Transverse colon (tissue), 4 donors: ENCODE measurements at regions not wholly inside any gene's neighbourhood (a gene's known extent, or its start where the extent isn't known, plus 50 kb on each side); places are given as distances from the start of the nearest gene placed in this dataset.

Source experiments
- DNase-seq: peaks from one replicate; pipeline ENCODE4 v3.0.0-alpha.2; 2019
- H3K27ac ChIP-seq, 4 donors: fragments of 200-600 bp; sonication (generic); 2 replicates each; pipeline ENCODE4 v1.5.1; 2016 to 2018; ENCODE audit warnings: inconsistent platforms in 4 of 4
- H3K27me3 ChIP-seq: fragments of 200-600 bp; sonication (generic); 2 replicates; pipeline ENCODE4 v1.5.1; 2017; ENCODE audit warnings: inconsistent platforms
- H3K36me3 ChIP-seq, 4 donors: fragments of 200-600 bp; sonication (generic); 2 replicates each; pipeline ENCODE4 v1.5.1; 2017 to 2019; ENCODE audit warnings: inconsistent platforms in 4 of 4
- H3K4me1 ChIP-seq, 4 donors: fragments of 200-600 bp; sonication (generic); 2 replicates each; pipeline ENCODE4 v1.5.1; 2017 to 2020; ENCODE audit warnings: inconsistent platforms in 4 of 4
- H3K4me3 ChIP-seq, 4 donors: fragments of 200-600 bp; sonication (generic); 1 replicate in 1 of 4; 2 replicates in 3 of 4; pipeline versions ENCODE4 v1.5.1 to v1.6.1; 2017 to 2019; ENCODE audit warnings: inconsistent platforms in 4 of 4
- H3K9me3 ChIP-seq, 2 donors: fragments of 200-600 bp; sonication (generic); 2 replicates each; pipeline ENCODE4 v1.5.1; 2017 to 2019; ENCODE audit warnings: inconsistent platforms in 2 of 2
- EP300 ChIP-seq: sonication (generic); formaldehyde crosslinking; IDR thresholded peaks from one replicate; pipeline ENCODE4 v1.6.1; 2017; ENCODE audit warnings: antibody characterized with exemption, low read depth
- POLR2A ChIP-seq: fragments of 450-650 bp; IDR thresholded peaks from one replicate; pipeline ENCODE4 v1.6.1; 2016; ENCODE audit warnings: antibody characterized with exemption, mild to moderate bottlenecking, moderate library complexity
- POLR2AphosphoS5 ChIP-seq, 3 donors: sonication (generic); formaldehyde crosslinking; IDR thresholded peaks; one replicate each; pipeline ENCODE4 v1.6.1; 2016; ENCODE audit warnings: antibody characterized with exemption in 3 of 3
- WGBS, 2 donors: methylation state at CpG; one replicate each; pipeline ENCODE4 v1.1.5; 2018; ENCODE audit warnings: low coverage in 1 of 2; 5-methylcytosine and 5-hydroxymethylcytosine counted together
- in situ Hi-C, 4 donors: fragments of 200-750 bp; cut with MboI; loops; one replicate each; pipeline versions ENCODE4 v1.15.0 to v1.15.1; 2017; ENCODE audit warnings: low sequenced_read_pairs in 3 of 4, low pct_ligation_motif_present in 1 of 4, low pct_unique_long_range_greater_than_20kb in 1 of 4
- intact Hi-C: fragments of 100-400 bp; cut with DNase I; formaldehyde crosslinking; loops from one replicate; pipeline ENCODE4 v1.15.1; 2023; ENCODE audit warnings: low total_unique reads
- TF ChIP-seq, protein P1 (sequence below), 5 experiments: fragments of 200-600 bp in 3 of 5; fragments of 450-650 bp in 2 of 5; sonication (generic) in 3 of 5; IDR thresholded peaks; 1 replicate in 2 of 5; 2 replicates in 3 of 5; pipeline ENCODE4 v1.5.1; 2016 to 2017; ENCODE audit warnings: antibody characterized with exemption in 5 of 5, inconsistent platforms in 3 of 5, mild to moderate bottlenecking in 2 of 5, moderate library complexity in 1 of 5

DNA sequence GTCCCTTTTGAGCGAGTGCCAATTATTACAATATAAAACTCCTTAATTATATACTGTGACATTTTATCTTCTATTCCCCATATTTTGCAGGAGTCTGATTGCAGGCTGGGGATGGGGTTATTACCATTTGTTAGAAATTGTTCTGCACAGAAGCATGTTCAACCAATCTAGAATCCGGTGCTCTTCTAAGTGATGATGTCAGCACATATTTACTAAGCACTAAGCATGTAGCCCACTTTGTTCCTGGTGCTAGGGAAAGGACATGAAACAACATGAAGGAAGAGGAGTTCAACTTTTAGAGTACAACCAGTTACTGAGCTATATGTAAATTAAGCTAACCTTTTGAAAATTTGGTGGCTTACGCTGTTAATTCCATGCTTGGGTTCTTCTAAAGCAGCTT is 52.8 kb upstream of the IL1RAPL2 start:
- no peaks in the 10 kb centered on the region for H3K4me1 ChIP-seq
- WGBS, 2 donors, result 60 to 84% methylated on average over 1 to 3 of the region's 3 CpGs
- no peak for DNase-seq
- in situ Hi-C loops (no loop called here), intact Hi-C loops (no loop called here)
- no peaks in the 10 kb centered on the region for H3K27me3 ChIP-seq
- H3K9me3 ChIP-seq, result no peaks in the 10 kb centered on the region
- H3K4me3 ChIP-seq, result no peak overlapping the region
- no peaks in the 10 kb centered on the region for H3K36me3 ChIP-seq
- no peak for TF ChIP-seq EP300
- TF ChIP-seq POLR2A, result no peak
- no peak overlapping the region for H3K27ac ChIP-seq

DNA sequence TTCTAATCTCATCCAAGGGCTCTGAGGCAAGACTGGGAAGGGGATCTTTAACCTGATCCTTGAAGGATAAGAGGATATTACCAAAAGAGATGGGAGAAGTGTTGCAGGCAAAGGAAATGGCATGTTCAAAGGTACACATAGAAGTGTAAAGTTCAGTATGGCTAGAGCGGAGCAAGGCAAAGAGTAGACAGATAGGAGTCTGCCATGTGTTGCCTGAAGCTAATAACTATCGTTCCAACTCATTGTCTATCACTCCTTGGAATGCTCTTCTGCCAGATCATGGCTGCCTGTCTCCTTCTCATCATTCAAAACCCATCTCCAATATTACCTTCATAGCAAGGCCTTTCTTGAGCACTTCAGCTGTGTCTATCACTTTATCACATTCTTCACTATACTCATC is 55.2 kb upstream of the IL1RAPL2 start:
- Histone ChIP-seq H3K27me3 (no peaks in the 10 kb centered on the region), H3K4me3 (no peak overlapping the region), H3K9me3 (no peaks in the 10 kb centered on the region), H3K36me3 (no peaks in the 10 kb centered on the region), H3K4me1 (no peaks in the 10 kb centered on the region), H3K27ac (no peak overlapping the region)
- intact Hi-C loops (no loop called here), in situ Hi-C loops (no loop called here)
- no peak for DNase-seq
- WGBS, 2 donors, result 80 to 85% methylated on average over 1 to 2 of the region's 2 CpGs
- TF ChIP-seq, protein P1, sequence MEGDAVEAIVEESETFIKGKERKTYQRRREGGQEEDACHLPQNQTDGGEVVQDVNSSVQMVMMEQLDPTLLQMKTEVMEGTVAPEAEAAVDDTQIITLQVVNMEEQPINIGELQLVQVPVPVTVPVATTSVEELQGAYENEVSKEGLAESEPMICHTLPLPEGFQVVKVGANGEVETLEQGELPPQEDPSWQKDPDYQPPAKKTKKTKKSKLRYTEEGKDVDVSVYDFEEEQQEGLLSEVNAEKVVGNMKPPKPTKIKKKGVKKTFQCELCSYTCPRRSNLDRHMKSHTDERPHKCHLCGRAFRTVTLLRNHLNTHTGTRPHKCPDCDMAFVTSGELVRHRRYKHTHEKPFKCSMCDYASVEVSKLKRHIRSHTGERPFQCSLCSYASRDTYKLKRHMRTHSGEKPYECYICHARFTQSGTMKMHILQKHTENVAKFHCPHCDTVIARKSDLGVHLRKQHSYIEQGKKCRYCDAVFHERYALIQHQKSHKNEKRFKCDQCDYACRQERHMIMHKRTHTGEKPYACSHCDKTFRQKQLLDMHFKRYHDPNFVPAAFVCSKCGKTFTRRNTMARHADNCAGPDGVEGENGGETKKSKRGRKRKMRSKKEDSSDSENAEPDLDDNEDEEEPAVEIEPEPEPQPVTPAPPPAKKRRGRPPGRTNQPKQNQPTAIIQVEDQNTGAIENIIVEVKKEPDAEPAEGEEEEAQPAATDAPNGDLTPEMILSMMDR (IDR thresholded peaks at IDR 0.05), result no peak
- no peak for TF ChIP-seq POLR2AphosphoS5 (IDR thresholded peaks at IDR 0.05)
- TF ChIP-seq EP300, result no peak
- no peak for TF ChIP-seq POLR2A

DNA sequence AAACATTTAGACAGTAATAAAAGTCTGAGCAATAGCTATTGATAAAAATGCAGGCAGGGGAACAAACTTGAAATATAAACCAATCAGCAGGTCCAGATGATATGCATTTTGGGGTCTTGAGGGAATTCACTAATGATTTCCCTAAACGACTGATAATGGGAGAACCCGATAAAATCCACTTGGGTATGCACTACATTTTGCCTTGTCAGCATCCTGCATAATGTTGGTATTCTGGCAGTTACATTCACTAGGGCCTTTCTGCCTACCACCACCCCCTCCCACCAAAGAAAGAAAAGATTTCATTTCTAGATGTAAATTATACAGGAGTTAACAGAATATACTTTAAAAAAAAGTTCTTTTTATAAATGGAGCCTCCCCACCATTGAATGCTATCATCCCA is 63.5 kb upstream of the IL1RAPL2 start:
- in situ Hi-C loops, result no loop called here

DNA sequence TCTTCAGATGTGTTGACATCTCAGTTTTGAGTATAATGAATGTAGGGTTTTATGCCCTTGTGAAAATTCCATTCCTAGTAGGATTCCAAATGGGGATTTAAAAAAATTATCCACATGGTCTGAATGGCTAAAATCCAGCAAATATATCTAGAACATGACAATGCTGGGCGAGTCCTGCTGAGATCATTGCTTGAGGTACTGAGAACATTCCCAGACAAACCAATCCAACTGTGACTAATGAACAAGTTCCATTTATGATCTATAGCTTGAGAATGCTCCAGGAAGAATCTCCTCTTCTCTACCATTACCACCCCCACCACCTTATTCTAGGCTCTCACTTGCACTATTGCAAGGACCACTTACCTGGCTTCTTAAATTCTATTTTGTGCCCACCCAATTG is 77.2 kb upstream of the IL1RAPL2 start:
- 32% methylated on average over 1 of the region's 1 CpG; no CpG with 5 or more reads in 1 of the 2 donors for WGBS, 2 donors

More for the DNA sequence above, 63.5 kb upstream of the IL1RAPL2 start:
- 88 to 100% methylated on average over 2 of the region's 2 CpGs for WGBS, 2 donors
- no peak overlapping the region for H3K4me3 ChIP-seq
- intact Hi-C loops, result no loop called here
- H3K36me3 ChIP-seq, result no peaks in the 10 kb centered on the region
- H3K27ac ChIP-seq, result no peak overlapping the region
- no peaks in the 10 kb centered on the region for H3K4me1 ChIP-seq
- DNase-seq, result no peak
- no peak for TF ChIP-seq EP300
- no peaks in the 10 kb centered on the region for H3K9me3 ChIP-seq
- H3K27me3 ChIP-seq, result no peaks in the 10 kb centered on the region

DNA sequence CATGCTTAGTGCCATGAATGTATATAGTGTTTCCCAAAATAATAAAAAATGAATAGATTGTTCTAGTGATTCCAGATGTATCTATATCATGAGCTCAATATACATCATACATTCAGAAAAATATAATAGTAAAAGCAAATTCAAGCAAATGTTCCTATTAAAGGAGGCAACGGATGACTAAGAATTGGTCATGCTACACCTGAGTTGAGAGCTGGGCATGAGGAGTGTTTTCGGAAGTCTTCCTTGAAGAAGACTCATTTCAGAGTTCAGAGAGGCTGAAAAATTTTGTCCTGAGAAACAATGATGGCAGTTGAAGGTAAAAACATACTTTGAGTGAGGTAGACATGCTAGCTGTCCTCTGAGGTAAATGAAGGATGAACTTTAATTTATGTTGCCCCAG is 79.3 kb upstream of the IL1RAPL2 start:
- intact Hi-C loops (no loop called here), in situ Hi-C loops (no loop called here)
- Histone ChIP-seq H3K27ac (no peak overlapping the region), H3K9me3 (no peaks in the 10 kb centered on the region), H3K36me3 (no peaks in the 10 kb centered on the region), H3K27me3 (no peaks in the 10 kb centered on the region), H3K4me3 (no peak overlapping the region), H3K4me1 (no peaks in the 10 kb centered on the region)
- TF ChIP-seq EP300, result no peak
- TF ChIP-seq, protein P1 (IDR thresholded peaks at IDR 0.05), result no peak
- no peak for TF ChIP-seq POLR2A
- no peak for TF ChIP-seq POLR2AphosphoS5 (IDR thresholded peaks at IDR 0.05)
- WGBS, 2 donors, result 76 to 100% methylated on average over 2 of the region's 2 CpGs
- no peak for DNase-seq

More for the DNA sequence above, 77.2 kb upstream of the IL1RAPL2 start:
- H3K9me3 ChIP-seq, result no peaks in the 10 kb centered on the region
- intact Hi-C loops, result no loop called here
- H3K36me3 ChIP-seq, result no peaks in the 10 kb centered on the region
- TF ChIP-seq EP300 (no peak), POLR2AphosphoS5 (IDR thresholded peaks at IDR 0.05) (no peak), POLR2A (no peak)
- TF ChIP-seq, protein P1 (IDR thresholded peaks at IDR 0.05), result no peak
- no peak overlapping the region for H3K4me3 ChIP-seq
- in situ Hi-C loops, result no loop called here
- no peaks in the 10 kb centered on the region for H3K27me3 ChIP-seq
- DNase-seq, result no peak
- H3K27ac ChIP-seq, result no peak overlapping the region
- no peaks in the 10 kb centered on the region for H3K4me1 ChIP-seq
